GM23338 (cell line): ENCODE measurements at regions not wholly inside any gene's neighbourhood (a gene's known extent, or its start where the extent isn't known, plus 50 kb on each side); places are given as distances from the start of the nearest gene placed in this dataset.

Experiments used
- ATAC-seq: fragments of 200-7000 bp; cut with Tn5 transposase; 3 replicates; pipeline ENCODE4 v1.9.1; 2020
- DNase-seq: peaks from one replicate; pipeline ENCODE4 v3.0.0-alpha.2; 2015; ENCODE audit warnings: low spot score
- H2AFZ ChIP-seq: fragments of 200-600 bp; sonication (generic); 2 replicates; pipeline ENCODE4 v1.8.0; 2016; ENCODE audit warnings: antibody characterized with exemption, mild to moderate bottlenecking, moderate library complexity
- H3F3A ChIP-seq: fragments of 200-600 bp; sonication (generic); replicated peaks from 2 replicates; pipeline ENCODE4 v1.8.0; 2017; ENCODE audit warnings: antibody characterized with exemption, mixed run types, low read depth
- H3K27ac ChIP-seq: fragments of 200-600 bp; sonication (generic); 2 replicates; pipeline ENCODE4 v1.6.1; 2016; ENCODE audit warnings: low read depth
- H3K27me3 ChIP-seq: fragments of 200-600 bp; sonication (generic); 2 replicates; pipeline ENCODE4 v1.8.0; 2016; ENCODE audit warnings: mild to moderate bottlenecking, mixed run types, moderate library complexity; ENCODE audit not compliant: insufficient read depth
- H3K36me3 ChIP-seq: fragments of 200-600 bp; sonication (generic); 2 replicates; pipeline ENCODE4 v1.8.0; 2016; ENCODE audit warnings: mild to moderate bottlenecking; ENCODE audit not compliant: insufficient read depth
- H3K4me1 ChIP-seq: fragments of 200-600 bp; sonication (generic); 2 replicates; pipeline ENCODE4 v1.8.0; 2016; ENCODE audit warnings: mild to moderate bottlenecking, moderate library complexity; ENCODE audit not compliant: insufficient read depth
- H3K4me2 ChIP-seq: fragments of 200-600 bp; sonication (generic); 2 replicates; pipeline ENCODE4 v1.7.1; 2017; ENCODE audit warnings: mixed run types
- H3K4me3 ChIP-seq: fragments of 200-600 bp; sonication (generic); 2 replicates; pipeline ENCODE4 v1.6.1; 2016; ENCODE audit warnings: mixed run types
- H3K79me2 ChIP-seq: fragments of 200-600 bp; sonication (generic); replicated peaks from 2 replicates; pipeline ENCODE4 v1.8.0; 2017; ENCODE audit warnings: mild to moderate bottlenecking; ENCODE audit not compliant: insufficient read depth
- H3K9me2 ChIP-seq: fragments of 200-600 bp; sonication (generic); 2 replicates; pipeline ENCODE4 v1.8.0; 2017; ENCODE audit not compliant: insufficient read depth
- H4K20me1 ChIP-seq: fragments of 200-600 bp; sonication (generic); replicated peaks from 2 replicates; pipeline ENCODE4 v1.8.0; 2017; ENCODE audit warnings: mild to moderate bottlenecking; ENCODE audit not compliant: insufficient read depth
- H3K27ac Mint-ChIP-seq: 2 replicates; pipeline ENCODE4 v1.8.0; 2020; ENCODE audit warnings: inconsistent platforms, mild to moderate bottlenecking, moderate library complexity, mixed read lengths
- H3K27me3 Mint-ChIP-seq: 3 replicates; pipeline ENCODE4 v1.8.0; 2022; ENCODE audit warnings: low read depth, mild to moderate bottlenecking, moderate library complexity, mixed read lengths, inconsistent platforms; ENCODE audit not compliant: insufficient read depth, poor library complexity
- H3K36me3 Mint-ChIP-seq: 3 replicates; pipeline ENCODE4 v1.8.0; 2021; ENCODE audit warnings: low read depth, mild to moderate bottlenecking, inconsistent platforms, moderate library complexity, mixed read lengths
- H3K4me1 Mint-ChIP-seq: 3 replicates; pipeline ENCODE4 v1.8.0; 2020; ENCODE audit warnings: mild to moderate bottlenecking, inconsistent platforms, mixed read lengths
- H3K4me3 Mint-ChIP-seq: 3 replicates; pipeline ENCODE4 v1.8.0; 2021; ENCODE audit warnings: moderate library complexity, mild to moderate bottlenecking, inconsistent platforms, mixed read lengths
- H3K9me3 Mint-ChIP-seq: 3 replicates; pipeline ENCODE4 v1.8.0; 2020; ENCODE audit warnings: moderate library complexity, mild to moderate bottlenecking, inconsistent platforms, mixed read lengths
- EZH2phosphoT487 ChIP-seq: fragments of 200-600 bp; sonication (generic); IDR thresholded peaks from one replicate; pipeline ENCODE4 v1.8.1; 2018; ENCODE audit warnings: antibody characterized with exemption; ENCODE audit not compliant: unreplicated experiment
- NANOG ChIP-seq: IDR thresholded peaks from 2 replicates; pipeline ENCODE4 v1.6.1; 2016; ENCODE audit warnings: antibody characterized with exemption, borderline replicate concordance
- POLR2AphosphoS5 ChIP-seq: IDR thresholded peaks from 2 replicates; pipeline ENCODE4 v1.6.1; 2016; ENCODE audit warnings: antibody characterized with exemption, low read depth
- ZNF114 ChIP-seq: fragments of 250-450 bp; sonication (Bioruptor Pico); IDR thresholded peaks from 2 replicates; pipeline ENCODE4 v1.5.0; 2020; ENCODE audit warnings: mild to moderate bottlenecking, moderate library complexity
- ZNF331 ChIP-seq: fragments of 250-450 bp; sonication (Bioruptor Pico); IDR thresholded peaks from 2 replicates; pipeline ENCODE4 v1.5.0; 2020; ENCODE audit warnings: low read depth, mild to moderate bottlenecking, moderate library complexity
- TF ChIP-seq, protein P1 (sequence below): IDR thresholded peaks from one replicate; pipeline ENCODE4 v1.6.1; 2018; ENCODE audit warnings: antibody characterized with exemption; ENCODE audit not compliant: unreplicated experiment
- TF ChIP-seq, protein P2 (sequence below): fragments of 250-450 bp; sonication (Bioruptor Pico); IDR thresholded peaks from 2 replicates; pipeline ENCODE4 v1.5.0; 2020; ENCODE audit warnings: mild to moderate bottlenecking, moderate library complexity

DNA sequence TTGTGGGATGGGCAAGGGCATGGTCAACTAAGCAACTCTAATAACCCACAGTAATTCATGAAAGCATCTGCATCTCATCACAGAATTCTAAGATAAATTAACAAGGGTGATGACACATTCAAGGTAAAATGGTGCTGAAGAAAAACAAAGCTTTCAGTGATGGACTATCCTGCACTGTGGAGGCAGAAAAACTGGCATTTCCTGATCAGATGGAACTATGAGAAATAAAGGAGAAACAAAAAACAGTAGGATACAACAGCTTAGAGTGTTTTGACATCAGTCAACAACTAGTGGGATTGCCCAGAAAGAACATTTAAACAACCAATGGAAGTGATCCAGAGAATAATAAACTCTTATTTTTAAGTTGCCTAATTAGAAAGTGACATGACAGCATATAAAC, 327.0 kb downstream of the KLF5 start:
- no peaks in the 10 kb centered on the region for H3K4me1 Mint-ChIP-seq
- no peak overlapping the region for H3K4me3 ChIP-seq
- no peak overlapping the region for H3K4me2 ChIP-seq
- TF ChIP-seq NANOG (no peak), ZNF331 (CRISPR knock-in tag) (no peak), EZH2phosphoT487 (no peak), ZNF114 (CRISPR knock-in tag) (no peak)
- TF ChIP-seq, protein P1, sequence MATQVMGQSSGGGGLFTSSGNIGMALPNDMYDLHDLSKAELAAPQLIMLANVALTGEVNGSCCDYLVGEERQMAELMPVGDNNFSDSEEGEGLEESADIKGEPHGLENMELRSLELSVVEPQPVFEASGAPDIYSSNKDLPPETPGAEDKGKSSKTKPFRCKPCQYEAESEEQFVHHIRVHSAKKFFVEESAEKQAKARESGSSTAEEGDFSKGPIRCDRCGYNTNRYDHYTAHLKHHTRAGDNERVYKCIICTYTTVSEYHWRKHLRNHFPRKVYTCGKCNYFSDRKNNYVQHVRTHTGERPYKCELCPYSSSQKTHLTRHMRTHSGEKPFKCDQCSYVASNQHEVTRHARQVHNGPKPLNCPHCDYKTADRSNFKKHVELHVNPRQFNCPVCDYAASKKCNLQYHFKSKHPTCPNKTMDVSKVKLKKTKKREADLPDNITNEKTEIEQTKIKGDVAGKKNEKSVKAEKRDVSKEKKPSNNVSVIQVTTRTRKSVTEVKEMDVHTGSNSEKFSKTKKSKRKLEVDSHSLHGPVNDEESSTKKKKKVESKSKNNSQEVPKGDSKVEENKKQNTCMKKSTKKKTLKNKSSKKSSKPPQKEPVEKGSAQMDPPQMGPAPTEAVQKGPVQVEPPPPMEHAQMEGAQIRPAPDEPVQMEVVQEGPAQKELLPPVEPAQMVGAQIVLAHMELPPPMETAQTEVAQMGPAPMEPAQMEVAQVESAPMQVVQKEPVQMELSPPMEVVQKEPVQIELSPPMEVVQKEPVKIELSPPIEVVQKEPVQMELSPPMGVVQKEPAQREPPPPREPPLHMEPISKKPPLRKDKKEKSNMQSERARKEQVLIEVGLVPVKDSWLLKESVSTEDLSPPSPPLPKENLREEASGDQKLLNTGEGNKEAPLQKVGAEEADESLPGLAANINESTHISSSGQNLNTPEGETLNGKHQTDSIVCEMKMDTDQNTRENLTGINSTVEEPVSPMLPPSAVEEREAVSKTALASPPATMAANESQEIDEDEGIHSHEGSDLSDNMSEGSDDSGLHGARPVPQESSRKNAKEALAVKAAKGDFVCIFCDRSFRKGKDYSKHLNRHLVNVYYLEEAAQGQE: no peak
- H3K9me3 Mint-ChIP-seq: no peaks in the 10 kb centered on the region
- DNase-seq: no peak
- no peaks in the 10 kb centered on the region for H3K27me3 ChIP-seq
- no peaks in the 10 kb centered on the region for H3K79me2 ChIP-seq
- no peak overlapping the region for H3K4me3 Mint-ChIP-seq
- no peaks in the 10 kb centered on the region for H3K36me3 ChIP-seq
- no peaks in the 10 kb centered on the region for H3K36me3 Mint-ChIP-seq
- H2AFZ ChIP-seq: no peak overlapping the region
- H3K27ac ChIP-seq: no peak overlapping the region
- no peaks in the 10 kb centered on the region for H3K4me1 ChIP-seq
- H3K27ac Mint-ChIP-seq: no peak overlapping the region
- no peaks in the 10 kb centered on the region for H3F3A ChIP-seq
- no peaks in the 10 kb centered on the region for H4K20me1 ChIP-seq
- H3K9me2 ChIP-seq: no peaks in the 10 kb centered on the region
- no peak for ATAC-seq
- H3K27me3 Mint-ChIP-seq: peaks cover 3% of the 10 kb centered on the region

DNA sequence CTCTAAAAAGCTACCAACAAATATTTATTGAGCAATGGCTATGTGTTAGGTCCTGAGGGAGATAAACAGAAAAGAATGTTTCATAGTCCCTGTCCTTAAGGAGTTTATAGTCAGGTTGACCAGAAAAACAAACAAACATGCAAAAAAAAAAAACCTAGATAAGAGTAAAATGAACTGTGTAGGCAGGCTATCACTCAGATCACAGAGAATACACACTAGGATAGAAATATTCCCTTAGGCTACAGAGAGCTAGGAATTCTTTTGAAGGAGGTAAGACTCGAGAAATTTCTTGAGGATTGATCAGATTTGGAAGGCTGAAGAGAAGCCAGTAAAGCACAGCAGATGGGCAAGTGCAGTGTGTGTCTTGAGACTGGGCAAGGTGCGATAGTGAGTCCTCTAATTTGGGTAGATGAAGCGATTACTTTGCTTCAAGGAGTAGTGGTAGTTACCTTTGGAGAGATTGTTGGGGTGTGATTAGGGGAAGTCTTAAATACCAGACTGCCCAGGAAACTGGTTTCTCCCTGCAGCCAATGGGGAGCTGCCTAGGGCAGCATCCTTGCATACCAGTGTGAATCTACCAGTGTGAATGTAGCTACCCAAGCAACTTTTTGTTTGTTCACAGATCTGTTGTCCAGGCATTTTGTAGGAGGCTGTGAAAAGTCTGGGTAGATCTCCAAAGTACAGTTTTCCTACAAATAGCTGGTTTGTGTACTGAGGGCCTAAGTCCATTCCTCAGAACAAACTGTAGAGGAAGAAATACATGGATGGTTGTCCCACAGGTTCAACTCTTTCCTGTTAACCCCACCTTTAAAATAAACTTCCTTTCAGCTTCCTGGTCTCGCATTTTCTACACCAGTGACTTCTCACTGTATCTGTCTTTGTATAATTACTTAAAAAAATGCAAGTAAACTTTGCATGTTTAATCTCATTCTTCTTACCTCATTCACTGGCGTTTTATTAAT, 314.1 kb downstream of the KLF5 start:
- Histone ChIP-seq H3K79me2 (no peaks in the 10 kb centered on the region), H4K20me1 (no peaks in the 10 kb centered on the region)
- no peak overlapping the region for H3K4me3 Mint-ChIP-seq
- TF ChIP-seq, protein P2, sequence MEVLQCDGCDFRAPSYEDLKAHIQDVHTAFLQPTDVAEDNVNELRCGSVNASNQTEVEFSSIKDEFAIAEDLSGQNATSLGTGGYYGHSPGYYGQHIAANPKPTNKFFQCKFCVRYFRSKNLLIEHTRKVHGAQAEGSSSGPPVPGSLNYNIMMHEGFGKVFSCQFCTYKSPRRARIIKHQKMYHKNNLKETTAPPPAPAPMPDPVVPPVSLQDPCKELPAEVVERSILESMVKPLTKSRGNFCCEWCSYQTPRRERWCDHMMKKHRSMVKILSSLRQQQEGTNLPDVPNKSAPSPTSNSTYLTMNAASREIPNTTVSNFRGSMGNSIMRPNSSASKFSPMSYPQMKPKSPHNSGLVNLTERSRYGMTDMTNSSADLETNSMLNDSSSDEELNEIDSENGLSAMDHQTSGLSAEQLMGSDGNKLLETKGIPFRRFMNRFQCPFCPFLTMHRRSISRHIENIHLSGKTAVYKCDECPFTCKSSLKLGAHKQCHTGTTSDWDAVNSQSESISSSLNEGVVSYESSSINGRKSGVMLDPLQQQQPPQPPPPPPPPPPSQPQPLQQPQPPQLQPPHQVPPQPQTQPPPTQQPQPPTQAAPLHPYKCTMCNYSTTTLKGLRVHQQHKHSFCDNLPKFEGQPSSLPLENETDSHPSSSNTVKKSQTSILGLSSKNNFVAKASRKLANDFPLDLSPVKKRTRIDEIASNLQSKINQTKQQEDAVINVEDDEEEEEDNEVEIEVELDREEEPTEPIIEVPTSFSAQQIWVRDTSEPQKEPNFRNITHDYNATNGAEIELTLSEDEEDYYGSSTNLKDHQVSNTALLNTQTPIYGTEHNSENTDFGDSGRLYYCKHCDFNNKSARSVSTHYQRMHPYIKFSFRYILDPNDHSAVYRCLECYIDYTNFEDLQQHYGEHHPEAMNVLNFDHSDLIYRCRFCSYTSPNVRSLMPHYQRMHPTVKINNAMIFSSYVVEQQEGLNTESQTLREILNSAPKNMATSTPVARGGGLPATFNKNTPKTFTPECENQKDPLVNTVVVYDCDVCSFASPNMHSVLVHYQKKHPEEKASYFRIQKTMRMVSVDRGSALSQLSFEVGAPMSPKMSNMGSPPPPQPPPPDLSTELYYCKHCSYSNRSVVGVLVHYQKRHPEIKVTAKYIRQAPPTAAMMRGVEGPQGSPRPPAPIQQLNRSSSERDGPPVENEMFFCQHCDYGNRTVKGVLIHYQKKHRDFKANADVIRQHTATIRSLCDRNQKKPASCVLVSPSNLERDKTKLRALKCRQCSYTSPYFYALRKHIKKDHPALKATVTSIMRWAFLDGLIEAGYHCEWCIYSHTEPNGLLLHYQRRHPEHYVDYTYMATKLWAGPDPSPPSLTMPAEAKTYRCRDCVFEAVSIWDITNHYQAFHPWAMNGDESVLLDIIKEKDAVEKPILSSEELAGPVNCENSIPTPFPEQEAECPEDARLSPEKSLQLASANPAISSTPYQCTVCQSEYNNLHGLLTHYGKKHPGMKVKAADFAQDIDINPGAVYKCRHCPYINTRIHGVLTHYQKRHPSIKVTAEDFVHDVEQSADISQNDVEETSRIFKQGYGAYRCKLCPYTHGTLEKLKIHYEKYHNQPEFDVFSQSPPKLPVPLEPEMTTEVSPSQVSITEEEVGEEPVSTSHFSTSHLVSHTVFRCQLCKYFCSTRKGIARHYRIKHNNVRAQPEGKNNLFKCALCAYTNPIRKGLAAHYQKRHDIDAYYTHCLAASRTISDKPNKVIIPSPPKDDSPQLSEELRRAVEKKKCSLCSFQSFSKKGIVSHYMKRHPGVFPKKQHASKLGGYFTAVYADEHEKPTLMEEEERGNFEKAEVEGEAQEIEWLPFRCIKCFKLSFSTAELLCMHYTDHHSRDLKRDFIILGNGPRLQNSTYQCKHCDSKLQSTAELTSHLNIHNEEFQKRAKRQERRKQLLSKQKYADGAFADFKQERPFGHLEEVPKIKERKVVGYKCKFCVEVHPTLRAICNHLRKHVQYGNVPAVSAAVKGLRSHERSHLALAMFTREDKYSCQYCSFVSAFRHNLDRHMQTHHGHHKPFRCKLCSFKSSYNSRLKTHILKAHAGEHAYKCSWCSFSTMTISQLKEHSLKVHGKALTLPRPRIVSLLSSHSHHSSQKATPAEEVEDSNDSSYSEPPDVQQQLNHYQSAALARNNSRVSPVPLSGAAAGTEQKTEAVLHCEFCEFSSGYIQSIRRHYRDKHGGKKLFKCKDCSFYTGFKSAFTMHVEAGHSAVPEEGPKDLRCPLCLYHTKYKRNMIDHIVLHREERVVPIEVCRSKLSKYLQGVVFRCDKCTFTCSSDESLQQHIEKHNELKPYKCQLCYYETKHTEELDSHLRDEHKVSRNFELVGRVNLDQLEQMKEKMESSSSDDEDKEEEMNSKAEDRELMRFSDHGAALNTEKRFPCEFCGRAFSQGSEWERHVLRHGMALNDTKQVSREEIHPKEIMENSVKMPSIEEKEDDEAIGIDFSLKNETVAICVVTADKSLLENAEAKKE (CRISPR knock-in tag): no peak
- TF ChIP-seq ZNF331 (CRISPR knock-in tag) (no peak), POLR2AphosphoS5 (no peak)
- TF ChIP-seq, protein P1: no peak

More for the DNA sequence above, 314.1 kb downstream of the KLF5 start:
- Mint-ChIP-seq H3K9me3 (peaks cover 16% of the 10 kb centered on the region), H3K27ac (no peak overlapping the region), H3K4me1 (no peaks in the 10 kb centered on the region), H3K27me3 (peaks cover 2% of the 10 kb centered on the region), H3K36me3 (peaks cover 5% of the 10 kb centered on the region; the same call in 1 of the 3 replicates)
- Histone ChIP-seq H3K4me2 (no peak overlapping the region), H3K4me3 (no peak overlapping the region), H3K27ac (no peak overlapping the region), H3K27me3 (no peaks in the 10 kb centered on the region), H2AFZ (peak overlapping the region; percentile 43), H3K36me3 (no peaks in the 10 kb centered on the region), H3K9me2 (peaks cover 9% of the 10 kb centered on the region), H3F3A (no peaks in the 10 kb centered on the region), H3K4me1 (no peaks in the 10 kb centered on the region)
- DNase-seq (no peak), ATAC-seq (no peak)
